ENCODE measurements at regions not wholly inside any gene's neighbourhood (a gene's known extent, or its start where the extent isn't known, plus 50 kb on each side); places are given as distances from the start of the nearest gene placed in this dataset.

GRCh38 chr21:18759267-18759666 lies 355.7 kb upstream of the TMPRSS15 start:
- no peak overlapping the region for H3K27ac ChIP-seq (ENCODE audit: low read depth, low read length, poor library complexity, severe bottlenecking)
- ChIA-PET POLR2A (no interaction called here), CTCF (ENCODE audit: unreplicated experiment) (no interaction called here)
- H3K79me2 ChIP-seq (ENCODE audit: insufficient read depth, low read depth, low read length), result no peaks in the 10 kb centered on the region
- H2AFZ ChIP-seq (ENCODE audit: low read length), result no peak overlapping the region
- no peaks in the 10 kb centered on the region for H4K20me1 ChIP-seq (ENCODE audit: insufficient read depth, low read length)
- no peaks in the 10 kb centered on the region for H3K9me3 ChIP-seq (ENCODE audit: low read length)
- H3K36me3 ChIP-seq (ENCODE audit: insufficient read depth, low read length), result no peaks in the 10 kb centered on the region
- no peak overlapping the region for H3K4me3 ChIP-seq (ENCODE audit: low read depth, low read length, poor library complexity, severe bottlenecking)
- H3K4me2 ChIP-seq (ENCODE audit: low read length), result no peak overlapping the region
- intact Hi-C loops (cut with micrococcal nuclease; ENCODE audit: unreplicated experiment), result no loop called here
- no peaks in the 10 kb centered on the region for H3K4me1 ChIP-seq (ENCODE audit: insufficient read depth, low read length, poor library complexity, severe bottlenecking)
- no TSS peak for BruUV-seq (replicated peaks)
- no peak for DNase-seq (ENCODE audit: low spot score)
- H3K9me2 ChIP-seq (ENCODE audit: insufficient read depth, low read length), result no peaks in the 10 kb centered on the region
- TF ChIP-seq, protein P1, sequence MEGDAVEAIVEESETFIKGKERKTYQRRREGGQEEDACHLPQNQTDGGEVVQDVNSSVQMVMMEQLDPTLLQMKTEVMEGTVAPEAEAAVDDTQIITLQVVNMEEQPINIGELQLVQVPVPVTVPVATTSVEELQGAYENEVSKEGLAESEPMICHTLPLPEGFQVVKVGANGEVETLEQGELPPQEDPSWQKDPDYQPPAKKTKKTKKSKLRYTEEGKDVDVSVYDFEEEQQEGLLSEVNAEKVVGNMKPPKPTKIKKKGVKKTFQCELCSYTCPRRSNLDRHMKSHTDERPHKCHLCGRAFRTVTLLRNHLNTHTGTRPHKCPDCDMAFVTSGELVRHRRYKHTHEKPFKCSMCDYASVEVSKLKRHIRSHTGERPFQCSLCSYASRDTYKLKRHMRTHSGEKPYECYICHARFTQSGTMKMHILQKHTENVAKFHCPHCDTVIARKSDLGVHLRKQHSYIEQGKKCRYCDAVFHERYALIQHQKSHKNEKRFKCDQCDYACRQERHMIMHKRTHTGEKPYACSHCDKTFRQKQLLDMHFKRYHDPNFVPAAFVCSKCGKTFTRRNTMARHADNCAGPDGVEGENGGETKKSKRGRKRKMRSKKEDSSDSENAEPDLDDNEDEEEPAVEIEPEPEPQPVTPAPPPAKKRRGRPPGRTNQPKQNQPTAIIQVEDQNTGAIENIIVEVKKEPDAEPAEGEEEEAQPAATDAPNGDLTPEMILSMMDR (conservative IDR thresholded peaks at IDR 0.05; ENCODE audit: low read length), result no peak
- no peak for TF ChIP-seq EZH2phosphoT487 (IDR thresholded peaks at IDR 0.05; ENCODE audit: borderline replicate concordance, low read depth, low read length)

GRCh38 chr21:18759751-18760161 lies 356.2 kb upstream of the TMPRSS15 start:
- Histone ChIP-seq H3K79me2 (ENCODE audit: insufficient read depth, low read depth, low read length) (no peaks in the 10 kb centered on the region), H3K4me2 (ENCODE audit: low read length) (no peak overlapping the region), H3K9me2 (ENCODE audit: insufficient read depth, low read length) (no peaks in the 10 kb centered on the region), H2AFZ (ENCODE audit: low read length) (no peak overlapping the region), H4K20me1 (ENCODE audit: insufficient read depth, low read length) (no peaks in the 10 kb centered on the region), H3K27ac (ENCODE audit: low read depth, low read length, poor library complexity, severe bottlenecking) (no peak overlapping the region), H3K4me3 (ENCODE audit: low read depth, low read length, poor library complexity, severe bottlenecking) (no peak overlapping the region), H3K4me1 (ENCODE audit: insufficient read depth, low read length, poor library complexity, severe bottlenecking) (no peaks in the 10 kb centered on the region), H3K36me3 (ENCODE audit: insufficient read depth, low read length) (no peaks in the 10 kb centered on the region), H3K9me3 (ENCODE audit: low read length) (no peaks in the 10 kb centered on the region)
- BruUV-seq (replicated peaks), result no TSS peak
- intact Hi-C loops (cut with micrococcal nuclease; ENCODE audit: unreplicated experiment), result no loop called here
- CTCF ChIA-PET (ENCODE audit: unreplicated experiment), result no interaction called here
- DNase-seq (ENCODE audit: low spot score), result no peak
- TF ChIP-seq EZH2phosphoT487 (IDR thresholded peaks at IDR 0.05; ENCODE audit: borderline replicate concordance, low read depth, low read length), result no peak
- TF ChIP-seq, protein P1 (conservative IDR thresholded peaks at IDR 0.05; ENCODE audit: low read length), result no peak
- POLR2A ChIA-PET, result no interaction called here

GRCh38 chr21:18760247-18760646 lies 356.7 kb upstream of the TMPRSS15 start:
- no TSS peak for BruUV-seq (replicated peaks)
- H3K9me3 ChIP-seq (ENCODE audit: low read length), result no peaks in the 10 kb centered on the region
- H2AFZ ChIP-seq (ENCODE audit: low read length), result no peak overlapping the region
- H3K79me2 ChIP-seq (ENCODE audit: insufficient read depth, low read depth, low read length), result no peaks in the 10 kb centered on the region
- H3K4me3 ChIP-seq (ENCODE audit: low read depth, low read length, poor library complexity, severe bottlenecking), result no peak overlapping the region
- H3K27ac ChIP-seq (ENCODE audit: low read depth, low read length, poor library complexity, severe bottlenecking), result no peak overlapping the region
- no peaks in the 10 kb centered on the region for H3K36me3 ChIP-seq (ENCODE audit: insufficient read depth, low read length)
- POLR2A ChIA-PET, result no interaction called here
- H3K4me1 ChIP-seq (ENCODE audit: insufficient read depth, low read length, poor library complexity, severe bottlenecking), result no peaks in the 10 kb centered on the region
- intact Hi-C loops (cut with micrococcal nuclease; ENCODE audit: unreplicated experiment), result no loop called here
- TF ChIP-seq, protein P1 (conservative IDR thresholded peaks at IDR 0.05; ENCODE audit: low read length), result no peak
- no peak for TF ChIP-seq EZH2phosphoT487 (IDR thresholded peaks at IDR 0.05; ENCODE audit: borderline replicate concordance, low read depth, low read length)
- CTCF ChIA-PET (ENCODE audit: unreplicated experiment), result no interaction called here
- no peaks in the 10 kb centered on the region for H4K20me1 ChIP-seq (ENCODE audit: insufficient read depth, low read length)
- H3K4me2 ChIP-seq (ENCODE audit: low read length), result no peak overlapping the region
- H3K9me2 ChIP-seq (ENCODE audit: insufficient read depth, low read length), result no peaks in the 10 kb centered on the region
- no peak for DNase-seq (ENCODE audit: low spot score)

Data from OCI-LY7 (cell line).